ENCODE measurements at regions not wholly inside any gene's neighbourhood (a gene's known extent, or its start where the extent isn't known, plus 50 kb on each side); places are given as distances from the start of the nearest gene placed in this dataset.
"Not testable (repeated sequence)": the region's sequence is repeated elsewhere in the genome, so short reads cannot be mapped to it uniquely, and the experiment has no call there.

DNA sequence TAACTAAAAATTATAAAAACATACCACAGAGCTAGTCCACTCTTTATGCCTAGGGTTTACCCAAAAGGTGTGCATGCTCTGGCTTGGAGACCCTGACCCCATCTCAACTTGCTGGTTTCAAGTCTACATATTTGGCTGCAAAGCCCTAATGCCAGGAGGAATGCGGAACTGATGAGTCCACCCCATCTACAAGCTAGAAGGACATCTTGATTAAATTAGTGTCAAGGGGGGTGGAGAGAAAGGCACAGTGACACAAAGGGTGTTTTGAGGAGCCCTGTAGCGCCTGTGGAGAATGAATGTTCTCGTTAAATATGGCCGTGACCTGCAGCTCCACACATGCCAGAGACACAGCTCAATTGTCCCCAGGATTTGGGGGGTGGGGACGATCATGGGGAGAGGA is 104.1 kb upstream of the IKBKE start:
- TF ChIP-seq EP300 (IDR thresholded peaks at IDR 0.05); RFX5 (IDR thresholded peaks at IDR 0.05); POLR2A (IDR thresholded peaks at IDR 0.05; ENCODE audit: low read length); RCOR1 (IDR thresholded peaks at IDR 0.05; ENCODE audit: low read depth, low read length); SMC3 (IDR thresholded peaks at IDR 0.05): not testable (repeated sequence)
- TF ChIP-seq, protein P1, sequence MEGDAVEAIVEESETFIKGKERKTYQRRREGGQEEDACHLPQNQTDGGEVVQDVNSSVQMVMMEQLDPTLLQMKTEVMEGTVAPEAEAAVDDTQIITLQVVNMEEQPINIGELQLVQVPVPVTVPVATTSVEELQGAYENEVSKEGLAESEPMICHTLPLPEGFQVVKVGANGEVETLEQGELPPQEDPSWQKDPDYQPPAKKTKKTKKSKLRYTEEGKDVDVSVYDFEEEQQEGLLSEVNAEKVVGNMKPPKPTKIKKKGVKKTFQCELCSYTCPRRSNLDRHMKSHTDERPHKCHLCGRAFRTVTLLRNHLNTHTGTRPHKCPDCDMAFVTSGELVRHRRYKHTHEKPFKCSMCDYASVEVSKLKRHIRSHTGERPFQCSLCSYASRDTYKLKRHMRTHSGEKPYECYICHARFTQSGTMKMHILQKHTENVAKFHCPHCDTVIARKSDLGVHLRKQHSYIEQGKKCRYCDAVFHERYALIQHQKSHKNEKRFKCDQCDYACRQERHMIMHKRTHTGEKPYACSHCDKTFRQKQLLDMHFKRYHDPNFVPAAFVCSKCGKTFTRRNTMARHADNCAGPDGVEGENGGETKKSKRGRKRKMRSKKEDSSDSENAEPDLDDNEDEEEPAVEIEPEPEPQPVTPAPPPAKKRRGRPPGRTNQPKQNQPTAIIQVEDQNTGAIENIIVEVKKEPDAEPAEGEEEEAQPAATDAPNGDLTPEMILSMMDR (IDR thresholded peaks at IDR 0.05): not testable (repeated sequence)
- TF ChIP-seq, protein P2, sequence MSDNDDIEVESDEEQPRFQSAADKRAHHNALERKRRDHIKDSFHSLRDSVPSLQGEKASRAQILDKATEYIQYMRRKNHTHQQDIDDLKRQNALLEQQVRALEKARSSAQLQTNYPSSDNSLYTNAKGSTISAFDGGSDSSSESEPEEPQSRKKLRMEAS (IDR thresholded peaks at IDR 0.05): not testable (repeated sequence)
- TF ChIP-seq, protein P3, sequence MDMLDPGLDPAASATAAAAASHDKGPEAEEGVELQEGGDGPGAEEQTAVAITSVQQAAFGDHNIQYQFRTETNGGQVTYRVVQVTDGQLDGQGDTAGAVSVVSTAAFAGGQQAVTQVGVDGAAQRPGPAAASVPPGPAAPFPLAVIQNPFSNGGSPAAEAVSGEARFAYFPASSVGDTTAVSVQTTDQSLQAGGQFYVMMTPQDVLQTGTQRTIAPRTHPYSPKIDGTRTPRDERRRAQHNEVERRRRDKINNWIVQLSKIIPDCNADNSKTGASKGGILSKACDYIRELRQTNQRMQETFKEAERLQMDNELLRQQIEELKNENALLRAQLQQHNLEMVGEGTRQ (IDR thresholded peaks at IDR 0.05): not testable (repeated sequence)
- TF ChIP-seq, protein P4, sequence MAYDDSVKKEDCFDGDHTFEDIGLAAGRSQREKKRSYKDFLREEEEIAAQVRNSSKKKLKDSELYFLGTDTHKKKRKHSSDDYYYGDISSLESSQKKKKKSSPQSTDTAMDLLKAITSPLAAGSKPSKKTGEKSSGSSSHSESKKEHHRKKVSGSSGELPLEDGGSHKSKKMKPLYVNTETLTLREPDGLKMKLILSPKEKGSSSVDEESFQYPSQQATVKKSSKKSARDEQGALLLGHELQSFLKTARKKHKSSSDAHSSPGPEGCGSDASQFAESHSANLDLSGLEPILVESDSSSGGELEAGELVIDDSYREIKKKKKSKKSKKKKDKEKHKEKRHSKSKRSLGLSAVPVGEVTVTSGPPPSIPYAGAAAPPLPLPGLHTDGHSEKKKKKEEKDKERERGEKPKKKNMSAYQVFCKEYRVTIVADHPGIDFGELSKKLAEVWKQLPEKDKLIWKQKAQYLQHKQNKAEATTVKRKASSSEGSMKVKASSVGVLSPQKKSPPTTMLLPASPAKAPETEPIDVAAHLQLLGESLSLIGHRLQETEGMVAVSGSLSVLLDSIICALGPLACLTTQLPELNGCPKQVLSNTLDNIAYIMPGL (CRISPR knock-in tag; IDR thresholded peaks at IDR 0.05; ENCODE audit: borderline replicate concordance): not testable (repeated sequence)
